DMS79 treated with DMSO at 0.1 percent for 48 hours (cell line): ENCODE measurements at regions not wholly inside any gene's neighbourhood (a gene's known extent, or its start where the extent isn't known, plus 50 kb on each side); places are given as distances from the start of the nearest gene placed in this dataset.

Source experiments
- DNase-seq: peaks from one replicate; lab custom pipeline; 2025; lab: John Stamatoyannopoulos, UW

DNA sequence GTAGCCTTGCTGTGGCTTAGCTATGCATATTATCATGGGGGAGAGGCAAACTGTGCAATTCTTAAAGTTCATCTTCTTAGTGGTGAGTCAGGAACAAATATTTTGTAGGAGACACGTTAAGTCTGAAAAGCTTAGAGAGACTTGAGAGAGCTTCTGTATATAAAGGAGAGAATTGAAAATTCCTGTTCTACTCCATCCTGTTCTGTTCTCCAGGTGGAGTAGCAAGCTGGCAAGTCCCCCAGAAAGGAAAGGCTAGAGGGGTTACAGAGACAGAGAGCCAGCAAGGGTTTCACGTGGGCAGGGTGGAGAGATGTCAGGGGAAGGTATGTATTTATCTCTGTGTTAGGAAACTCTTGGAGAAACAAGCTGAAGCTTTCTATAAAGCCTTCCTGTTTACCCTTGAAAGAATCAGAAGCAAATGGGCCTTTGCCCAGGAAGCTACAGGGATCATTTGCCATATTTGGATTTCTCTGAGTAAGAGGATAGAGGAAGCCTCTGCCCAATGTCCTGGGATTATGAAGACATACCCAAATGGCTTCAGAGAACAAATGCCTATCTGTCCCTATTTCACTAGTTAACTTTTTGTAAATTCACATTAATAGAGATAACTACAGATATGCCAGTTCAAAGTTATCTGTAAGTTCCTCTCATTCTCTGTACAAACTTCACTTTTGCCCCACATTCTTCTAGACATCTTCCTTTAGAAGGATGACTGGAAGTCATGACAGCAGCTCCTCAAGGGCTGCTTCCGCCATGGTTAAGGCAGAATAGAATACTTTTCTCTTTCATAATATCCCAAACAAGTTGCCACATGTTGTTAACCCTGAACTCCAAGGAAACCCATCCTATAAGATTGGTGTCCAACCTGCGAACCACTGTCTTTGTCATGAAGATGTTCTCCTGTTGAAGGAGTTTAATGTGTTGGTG is 126.7 kb upstream of the NEDD9 start:
- no peak for DNase-seq

DNA sequence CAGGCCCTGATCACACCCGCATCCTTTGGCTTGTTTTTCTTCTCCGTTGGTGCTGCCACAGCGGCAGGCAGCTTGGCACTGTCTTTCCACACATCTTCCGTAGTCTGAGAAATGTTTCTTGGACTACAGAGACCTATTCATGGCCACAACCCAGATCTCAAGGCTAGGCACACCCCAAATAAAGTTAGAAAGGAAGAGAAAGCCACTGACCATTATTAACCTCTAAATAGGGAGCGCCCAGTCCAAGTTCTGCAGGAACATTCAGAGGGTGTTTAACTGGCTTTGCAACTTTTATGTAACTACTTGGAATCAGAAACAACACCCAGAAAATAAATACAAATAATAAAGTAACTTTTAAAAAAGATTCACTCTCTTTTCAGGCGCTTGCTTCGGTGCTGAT is 124.8 kb upstream of the NEDD9 start:
- DNase-seq, result no peak

DNA sequence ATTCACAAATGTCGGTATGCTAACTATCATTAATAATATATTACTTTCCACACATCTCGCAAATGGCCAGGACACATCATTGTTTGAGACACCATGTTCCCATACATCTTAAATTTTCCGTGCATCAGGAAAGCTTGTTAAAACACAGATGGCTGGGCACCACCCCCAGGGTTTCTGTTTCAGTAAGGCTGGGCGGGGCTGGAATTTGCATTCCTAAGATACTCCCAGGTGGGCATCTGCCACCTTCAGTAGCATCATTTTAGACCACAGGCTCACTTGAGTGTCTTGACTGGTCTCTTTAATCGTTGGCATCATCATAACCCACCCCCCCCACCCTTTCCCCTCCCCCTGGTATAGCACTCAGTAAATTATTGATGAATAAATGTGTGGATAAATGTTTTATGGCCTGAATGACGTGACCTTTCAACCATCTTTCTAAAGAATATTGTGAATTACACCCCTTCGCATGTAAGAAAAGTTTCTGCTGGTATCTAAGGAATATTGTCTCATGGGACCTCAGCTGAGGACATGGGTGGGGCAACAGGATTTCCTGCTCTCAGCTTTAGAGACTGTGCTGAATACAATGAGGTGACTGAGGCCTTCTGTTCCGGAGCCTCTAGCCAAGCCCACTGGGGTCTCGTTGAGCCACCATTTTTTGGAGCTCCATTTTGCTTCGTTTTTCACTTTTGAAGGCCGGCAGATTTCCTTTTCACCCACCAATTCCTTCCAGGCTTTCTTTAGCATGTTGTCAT is 124.1 kb upstream of the NEDD9 start:
- no peak for DNase-seq

DNA sequence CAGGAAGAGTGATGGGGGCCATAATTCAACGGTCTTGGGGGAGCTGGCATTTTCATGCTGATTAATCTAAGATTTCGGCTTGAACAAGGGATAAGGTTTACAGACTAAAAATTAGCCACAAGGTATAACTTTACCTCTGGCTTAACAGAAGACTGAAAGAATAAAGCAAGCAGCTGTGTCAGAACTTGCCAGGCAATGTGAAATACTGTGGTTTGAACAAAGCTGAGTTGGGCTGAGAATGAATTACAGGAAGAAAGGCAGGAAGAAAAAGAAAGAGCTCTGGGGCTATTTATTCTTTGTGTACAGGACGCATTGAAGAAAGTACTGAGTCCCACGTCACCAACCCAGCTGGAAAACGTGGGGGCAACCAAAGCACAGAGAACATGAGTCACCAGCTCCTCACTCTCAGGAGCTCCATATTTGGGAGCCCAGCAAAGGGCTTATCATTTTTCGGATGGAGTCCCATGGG is 121.5 kb upstream of the NEDD9 start:
- no peak for DNase-seq

DNA sequence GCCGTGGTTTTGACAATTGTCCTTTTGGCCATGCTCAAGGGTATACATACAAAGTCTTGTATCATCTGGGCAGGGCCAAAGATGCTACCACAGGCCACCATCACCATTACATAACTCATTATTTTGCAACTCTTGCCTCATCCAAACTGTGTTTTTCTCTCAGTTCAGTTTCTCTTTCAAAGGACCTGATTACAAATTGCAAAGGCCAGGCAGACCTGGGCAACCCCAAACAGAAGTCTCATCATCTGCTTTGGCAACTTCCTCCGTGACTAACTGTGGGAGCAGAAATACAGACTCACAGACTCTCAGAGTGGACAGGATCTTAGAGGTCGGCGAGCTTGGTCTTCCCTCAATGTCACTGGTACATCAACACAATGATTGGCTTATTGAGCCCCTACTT is 117.8 kb upstream of the NEDD9 start:
- no peak for DNase-seq

DNA sequence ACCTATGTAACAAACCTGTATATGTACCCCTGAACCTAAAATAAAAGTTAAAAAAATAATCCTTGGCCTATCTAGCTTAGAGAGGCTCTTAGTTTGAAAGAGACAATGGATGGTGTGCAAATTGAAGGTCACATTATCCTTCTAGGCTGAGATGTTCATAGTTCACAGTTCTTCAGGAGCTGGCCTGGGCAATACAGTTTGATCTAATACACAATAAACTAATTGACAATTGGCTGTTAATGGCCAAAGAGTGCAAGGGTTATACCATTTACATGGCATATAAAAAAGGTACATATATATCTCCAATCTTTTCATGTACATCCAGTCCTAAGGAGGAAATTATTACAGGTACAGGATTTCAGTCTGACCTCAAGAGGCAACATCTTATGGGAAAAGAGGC is 117.4 kb upstream of the NEDD9 start:
- no peak for DNase-seq

DNA sequence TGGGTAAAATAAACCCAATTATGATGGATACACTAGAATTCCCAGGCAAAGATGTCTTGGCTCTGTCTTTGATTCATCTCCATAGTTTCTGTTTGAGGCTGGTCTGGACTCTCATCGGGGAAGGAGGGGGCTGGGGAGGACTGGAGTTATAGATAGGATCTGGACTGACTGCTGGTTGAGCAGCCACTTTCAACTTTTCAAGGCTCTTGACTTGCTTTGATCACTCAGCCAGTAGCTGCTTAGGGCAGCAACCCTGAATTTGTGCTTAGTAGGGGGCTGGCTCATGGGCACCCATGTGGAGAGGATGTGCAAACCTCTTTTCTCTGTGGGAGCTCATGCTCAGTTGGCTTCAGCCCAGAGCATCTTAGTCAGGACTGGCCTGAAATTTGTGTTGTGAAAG is 114.0 kb upstream of the NEDD9 start:
- DNase-seq, result peak; percentile 4

DNA sequence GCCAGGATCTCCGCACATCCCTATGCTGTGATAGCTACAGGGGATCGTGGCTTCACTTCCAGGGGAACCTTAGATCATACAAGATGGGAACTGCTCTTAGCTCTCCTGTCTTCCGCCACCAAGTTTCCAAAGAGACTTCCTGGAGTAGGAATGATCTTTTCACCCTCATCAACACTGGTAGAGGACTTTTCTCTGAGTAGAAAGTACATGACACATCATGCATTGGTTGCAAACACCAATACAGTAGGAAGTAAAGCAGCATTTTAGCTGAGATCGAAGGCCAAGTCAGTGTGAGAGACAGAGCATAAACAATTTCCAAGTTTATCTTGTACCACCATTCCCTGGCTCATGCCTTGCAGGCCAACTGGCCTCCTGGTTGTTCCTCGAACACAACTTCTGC is 113.1 kb upstream of the NEDD9 start:
- DNase-seq, result no peak

DNA sequence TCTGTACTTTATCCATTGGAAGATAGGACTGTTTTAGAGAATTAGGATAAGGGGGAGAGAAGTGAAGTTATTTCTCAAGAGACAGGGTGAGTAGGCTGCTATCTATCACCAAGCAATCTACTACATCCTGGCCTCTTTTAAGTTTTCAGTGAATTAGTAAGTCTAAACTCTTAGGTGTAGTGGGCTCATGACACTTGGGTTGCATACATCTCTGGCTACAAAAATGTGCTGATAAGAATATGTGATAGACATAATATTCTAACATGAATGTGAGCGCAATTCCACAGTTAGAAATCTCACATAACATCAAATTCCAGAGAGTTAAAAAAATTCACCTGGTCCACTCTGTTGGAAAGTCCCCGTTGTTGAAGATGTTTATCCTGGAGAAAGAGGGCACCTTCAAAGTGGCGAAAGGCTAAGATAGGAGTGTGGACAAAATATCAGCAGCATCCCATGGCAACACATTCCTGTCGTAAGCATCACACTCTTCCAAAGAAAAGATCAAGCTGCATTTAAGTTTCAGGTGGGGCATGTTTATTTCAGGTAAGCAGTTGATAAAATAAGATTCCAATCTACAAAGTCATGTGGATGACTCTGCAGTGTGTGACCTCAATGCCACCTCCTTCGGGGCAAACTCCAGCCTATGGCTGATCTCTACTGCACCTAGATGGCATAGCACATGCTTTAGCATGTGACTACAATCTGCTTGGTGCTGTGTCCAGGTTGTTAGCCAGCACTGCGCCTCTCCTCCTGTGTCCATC is 111.7 kb upstream of the NEDD9 start:
- no peak for DNase-seq

DNA sequence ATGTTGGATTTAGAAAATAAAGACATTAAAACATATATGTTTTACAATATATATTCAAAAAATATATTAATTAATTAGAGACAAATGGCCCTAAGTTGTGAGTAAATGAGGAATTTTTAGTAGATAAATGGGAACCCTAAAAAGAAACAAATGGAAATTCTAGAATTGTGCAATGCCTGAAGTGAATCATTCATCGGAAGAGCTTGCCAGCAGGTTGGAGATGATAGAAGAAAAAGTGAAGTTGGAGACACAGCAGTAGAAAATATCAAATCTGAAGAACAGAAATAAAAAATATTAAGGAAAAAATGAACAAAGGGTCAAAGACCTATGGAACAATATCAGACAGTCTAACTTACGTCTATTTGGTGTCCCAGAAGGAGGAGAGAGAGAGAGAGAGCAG is 109.4 kb upstream of the NEDD9 start:
- DNase-seq, result no peak

DNA sequence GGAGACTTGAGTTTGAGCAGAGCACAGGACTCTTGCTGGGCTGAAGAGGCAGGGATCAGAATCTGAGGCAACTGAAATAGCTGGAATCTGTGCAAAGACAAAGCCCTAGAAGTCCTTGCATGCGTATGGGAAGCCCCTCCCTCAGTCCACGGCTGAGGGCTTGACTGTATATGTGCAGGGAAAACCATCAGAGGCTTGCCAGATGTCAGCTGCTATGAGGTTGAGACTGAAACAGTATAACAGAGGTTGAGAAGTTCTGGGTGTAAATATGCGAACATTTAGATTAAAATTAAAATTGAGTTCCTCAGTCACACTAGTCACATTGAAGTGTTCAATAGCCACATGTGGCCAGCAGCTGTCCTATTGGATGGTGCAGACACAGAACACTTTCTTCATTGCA is 108.8 kb upstream of the NEDD9 start:
- no peak for DNase-seq

DNA sequence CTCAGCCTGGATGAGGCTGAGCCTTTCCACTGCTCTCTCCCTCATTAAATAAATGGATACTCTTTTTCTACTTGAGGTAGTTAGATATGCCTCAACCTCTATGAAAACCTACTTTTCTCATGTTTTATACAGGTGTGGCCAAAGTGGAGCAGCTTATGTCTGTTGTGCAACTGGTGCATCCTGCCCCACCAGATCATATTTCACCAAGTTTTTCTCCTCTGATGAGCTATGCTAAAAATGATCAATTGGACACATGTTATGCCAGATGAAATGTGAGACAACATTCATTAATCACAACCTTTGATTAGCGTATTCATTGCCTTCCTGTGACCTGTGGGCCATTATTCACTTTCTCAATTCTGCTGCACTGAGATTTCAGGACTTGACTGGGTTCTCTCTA is 106.9 kb upstream of the NEDD9 start:
- DNase-seq, result no peak

DNA sequence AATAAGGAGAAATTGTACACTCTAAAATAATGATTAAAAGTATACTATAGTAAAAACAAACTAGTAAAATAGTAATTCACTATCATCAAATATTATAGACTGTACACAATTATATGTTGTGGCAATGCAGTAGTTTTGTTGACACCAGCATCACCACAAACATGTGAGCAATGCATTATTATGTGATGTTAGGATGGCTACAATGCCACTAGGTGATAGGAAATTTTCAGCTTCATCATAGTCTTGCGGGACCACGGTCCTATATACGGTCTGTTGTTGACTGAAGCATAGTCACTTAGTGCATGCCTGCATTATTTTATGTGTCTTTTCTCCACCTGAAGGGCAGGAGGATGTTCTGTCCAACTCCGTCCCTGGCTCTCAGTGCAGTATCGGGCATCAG is 104.8 kb upstream of the NEDD9 start:
- no peak for DNase-seq

DNA sequence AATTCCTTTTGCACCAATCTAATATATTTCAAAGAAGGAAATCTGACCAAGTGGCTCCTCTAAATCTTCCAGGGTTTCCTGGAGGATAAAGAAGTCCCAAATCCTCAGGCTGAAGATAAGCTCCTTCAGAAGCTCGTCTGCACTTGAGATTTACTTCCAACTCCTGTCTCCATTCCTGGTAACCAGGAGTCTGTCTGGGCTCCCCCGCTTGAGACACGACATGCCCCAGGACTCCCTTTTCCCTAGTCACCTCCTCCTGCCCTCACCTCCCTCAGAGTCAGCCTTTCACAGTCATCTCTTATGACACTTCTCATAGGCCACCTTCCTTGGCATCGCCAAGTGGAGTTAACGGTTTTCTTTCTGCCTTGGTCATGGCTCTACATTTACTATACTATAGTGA is 103.4 kb upstream of the NEDD9 start:
- no peak for DNase-seq

DNA sequence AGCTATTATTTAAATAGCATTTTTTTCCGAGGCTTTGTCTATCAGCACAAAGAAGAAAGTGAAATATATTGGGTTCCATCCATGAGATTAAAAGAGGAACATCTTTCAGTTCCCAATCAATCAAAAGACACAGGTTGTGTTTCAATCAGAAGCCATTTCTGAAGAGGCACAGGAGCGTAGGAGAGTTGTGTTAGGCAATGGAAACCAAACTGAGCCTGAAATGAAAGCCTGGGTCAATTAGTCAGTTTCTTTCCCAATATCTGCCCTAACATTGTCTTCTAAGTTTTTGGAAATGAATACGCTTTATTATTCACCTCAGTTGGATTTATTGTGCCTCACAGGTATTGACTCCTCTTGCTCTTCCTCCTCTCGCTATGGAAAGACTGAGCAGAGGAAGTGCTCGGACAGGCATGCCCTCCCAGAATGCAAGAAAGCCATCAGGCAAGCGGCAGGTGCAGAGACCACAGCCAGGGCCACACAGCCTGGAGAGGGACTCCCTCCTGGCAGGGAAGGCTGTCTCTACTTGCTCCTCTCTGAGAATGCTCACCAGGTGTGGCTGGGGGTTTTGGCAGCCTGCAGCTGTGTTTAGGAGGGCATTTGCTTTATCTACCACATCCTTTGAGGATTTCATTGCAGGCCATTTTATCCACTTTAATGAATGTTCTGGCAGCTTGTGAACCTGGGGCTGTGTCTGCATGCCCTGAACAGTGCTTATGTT is 100.8 kb upstream of the NEDD9 start:
- DNase-seq, result peak; percentile 30

DNA sequence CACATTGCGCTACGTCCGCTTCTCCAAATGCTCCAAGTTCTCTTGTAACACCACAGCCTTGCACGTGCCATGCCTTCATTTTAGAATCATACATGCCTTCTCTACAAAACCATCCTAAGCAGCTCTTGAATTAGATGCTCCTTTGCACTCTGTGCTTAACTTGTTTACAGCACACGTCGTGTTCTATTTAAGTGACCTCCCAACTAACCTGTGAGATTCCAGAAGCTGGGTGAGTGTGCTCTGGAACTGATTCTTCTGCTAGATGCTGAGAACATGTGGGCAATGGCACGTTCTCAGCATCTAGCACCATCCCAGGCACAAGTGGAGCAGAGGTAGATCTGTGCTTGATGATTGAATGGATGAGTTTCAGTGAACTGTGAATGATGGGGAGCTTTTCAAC is 100.0 kb upstream of the NEDD9 start:
- no peak for DNase-seq

DNA sequence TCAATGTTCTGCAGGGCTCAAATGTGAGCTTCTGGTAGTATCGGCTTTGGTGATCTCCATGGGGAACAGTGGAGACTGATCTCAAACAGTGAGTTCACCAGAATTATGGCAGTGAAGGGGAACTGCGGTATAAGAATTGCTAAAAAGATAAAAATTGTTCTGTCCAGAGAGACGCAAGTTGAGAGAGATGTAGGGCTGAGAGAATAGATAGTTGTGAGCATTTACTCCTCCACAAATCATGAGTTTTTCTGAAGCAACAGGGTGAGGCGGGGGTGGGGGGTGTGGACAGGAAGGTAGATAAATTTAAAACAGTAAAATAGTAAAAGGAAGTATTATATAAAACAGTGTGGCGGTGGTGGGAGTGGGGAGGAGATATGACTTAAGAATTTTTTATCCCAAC is 98.6 kb upstream of the NEDD9 start:
- no peak for DNase-seq

DNA sequence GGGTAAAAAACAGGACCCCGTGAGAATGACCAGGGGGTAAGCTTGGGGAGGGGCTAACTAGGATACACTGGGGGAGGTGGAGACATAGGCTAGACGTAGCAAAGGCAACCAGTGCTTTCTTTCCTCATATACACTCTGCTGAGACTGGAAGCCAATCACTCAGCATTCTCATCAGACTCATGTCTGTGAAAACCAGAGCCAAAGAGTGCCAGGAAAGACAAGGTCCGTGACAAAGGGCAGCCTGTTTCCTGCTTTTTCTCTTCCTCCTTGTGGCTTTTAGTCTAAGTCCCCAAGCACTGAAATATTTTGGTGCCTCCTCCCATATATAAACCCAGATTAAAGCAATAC is 97.9 kb upstream of the NEDD9 start:
- DNase-seq, result no peak

DNA sequence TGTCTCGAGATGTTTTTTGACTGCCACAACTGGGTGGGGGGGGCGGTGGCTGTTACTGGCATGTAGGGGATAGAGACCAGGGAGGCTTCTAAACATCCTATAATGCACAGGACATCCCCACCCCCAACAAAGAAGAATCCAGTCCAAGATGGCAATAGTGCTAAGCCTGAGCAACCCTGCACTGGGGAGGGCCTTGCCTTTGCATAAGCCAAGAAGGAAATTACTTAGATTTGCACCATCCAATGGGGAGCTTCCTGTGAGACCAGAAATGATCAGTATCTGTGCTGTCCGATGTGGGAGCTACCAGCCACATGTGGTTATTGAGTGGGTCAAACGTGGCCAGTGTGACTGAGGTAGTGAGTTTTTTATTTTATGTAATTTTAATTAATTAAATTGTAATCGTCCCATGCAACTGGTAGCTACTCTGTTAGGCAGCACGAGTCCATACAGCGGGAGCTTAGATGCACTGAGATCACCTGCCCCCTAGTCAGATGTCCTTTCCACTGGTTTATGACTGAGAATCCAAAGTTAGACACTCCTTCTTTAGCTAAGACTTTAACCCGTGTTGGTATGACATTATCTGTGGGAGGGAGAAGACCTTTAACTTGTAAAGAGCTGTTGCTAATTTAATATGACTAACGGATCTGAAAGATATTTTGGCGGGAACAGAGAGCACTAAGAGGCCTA is 97.4 kb upstream of the NEDD9 start:
- DNase-seq, result no peak

DNA sequence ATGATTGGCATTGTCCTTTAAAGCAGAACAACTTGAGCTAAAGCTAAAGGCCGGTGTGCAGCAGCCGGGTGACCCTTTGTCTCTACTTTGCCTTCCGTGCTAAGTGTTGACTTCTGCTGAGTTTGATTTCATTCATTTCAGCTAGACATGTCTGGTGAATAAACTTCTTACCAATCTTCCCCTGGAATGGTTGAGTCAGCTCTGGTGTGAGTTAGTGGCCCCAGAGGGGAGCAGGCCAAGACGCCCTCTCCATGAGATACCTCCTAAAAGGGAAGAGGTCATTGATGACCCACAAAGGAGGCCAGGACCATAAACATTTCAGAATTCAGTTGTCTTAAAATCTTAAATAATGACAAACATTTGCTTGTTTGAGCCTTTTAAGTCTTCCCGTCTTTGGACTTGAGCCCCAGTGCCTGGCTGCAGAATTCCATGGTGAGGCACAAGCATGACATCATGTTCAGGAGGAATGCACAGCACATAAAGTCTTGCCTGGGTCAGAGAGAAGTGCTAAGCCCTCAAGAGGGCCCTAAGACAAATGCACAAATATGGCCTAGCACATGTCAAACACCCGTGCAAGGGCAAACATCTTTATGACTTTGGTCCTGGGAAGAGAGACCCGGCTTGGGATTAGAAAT is 96.3 kb upstream of the NEDD9 start:
- no peak for DNase-seq

DNA sequence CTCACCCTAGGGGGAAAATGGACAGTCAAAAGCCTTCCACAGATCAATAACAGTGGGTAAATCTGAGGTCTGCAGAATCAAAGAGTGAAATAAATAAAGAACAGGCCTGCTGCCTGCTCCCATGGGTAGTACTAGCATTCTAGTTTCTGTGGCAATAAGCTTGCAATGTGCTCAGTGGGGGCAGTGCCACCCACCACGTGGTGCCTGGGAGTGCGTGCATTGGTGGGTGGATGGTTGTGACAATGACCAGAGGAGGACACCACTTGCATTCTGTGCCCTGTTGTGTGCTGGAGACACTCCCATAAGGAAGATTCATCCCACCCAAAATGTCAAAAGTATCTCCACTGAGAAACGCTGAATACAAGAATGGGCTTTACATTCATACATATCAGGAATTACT is 95.5 kb upstream of the NEDD9 start:
- no peak for DNase-seq
